Activated CD8-positive, alpha-beta memory T cell treated with anti-CD3 and anti-CD28 coated beads for 48 hours (primary cell): ENCODE measurements at regions not wholly inside any gene's neighbourhood (a gene's known extent, or its start where the extent isn't known, plus 50 kb on each side); places are given as distances from the start of the nearest gene placed in this dataset.
"Not testable (repeated sequence)": the region's sequence is repeated elsewhere in the genome, so short reads cannot be mapped to it uniquely, and the experiment has no call there.

Source experiments
- DNase-seq, 3 experiments: peaks; one replicate each; pipeline ENCODE4 v3.0.0-alpha.2; 2020; ENCODE audit warnings: low read depth in 2 of 3, low spot score in 2 of 3

GRCh38 chr7:150189963-150190362 is 133.2 kb upstream of the LRRC61 start:
- not testable (repeated sequence) for DNase-seq

- DNase-seq = not testable (repeated sequence)
Observed at GRCh38 chr7:150192541-150192940, 130.6 kb upstream of the LRRC61 start.

GRCh38 chr7:150193866-150194265 is 129.3 kb upstream of the LRRC61 start:
- not testable (repeated sequence) for DNase-seq
